GM12864 (cell line): ENCODE measurements at regions not wholly inside any gene's neighbourhood (a gene's known extent, or its start where the extent isn't known, plus 50 kb on each side); places are given as distances from the start of the nearest gene placed in this dataset.

Source experiments
- DNase-seq: peaks from one replicate; pipeline ENCODE4 v3.0.0-alpha.2; 2011; ENCODE audit warnings: low read depth
- H3K4me3 ChIP-seq: 2 replicates; pipeline ENCODE4 v1.5.1; 2011; ENCODE audit warnings: mild to moderate bottlenecking, low read depth, low read length, control low read depth
- CTCF ChIP-seq: IDR thresholded peaks from 2 replicates; pipeline ENCODE4 v1.5.1; 2011; ENCODE audit warnings: low read depth, mild to moderate bottlenecking, moderate library complexity, low read length, control low read depth, inconsistent platforms; ENCODE audit errors: missing control alignments

GRCh38 chr2:2921011-2921720, 456.5 kb downstream of the EIPR1 start:
- no peak for TF ChIP-seq CTCF
- no peak overlapping the region for H3K4me3 ChIP-seq
- DNase-seq, result no peak

- TF ChIP-seq CTCF, result no peak
Measured at GRCh38 chr2:2919574-2920365, 457.8 kb downstream of the EIPR1 start.

GRCh38 chr2:2919026-2919425, 458.6 kb downstream of the EIPR1 start:
- no peak for TF ChIP-seq CTCF
- no peak for DNase-seq
- no peak overlapping the region for H3K4me3 ChIP-seq

More at GRCh38 chr2:2919574-2920365, 457.8 kb downstream of the EIPR1 start:
- no peak overlapping the region for H3K4me3 ChIP-seq
- no peak for DNase-seq

GRCh38 chr2:2916621-2917020, 461.0 kb downstream of the EIPR1 start:
- DNase-seq, result no peak
- TF ChIP-seq CTCF, result no peak
- H3K4me3 ChIP-seq, result no peak overlapping the region

GRCh38 chr2:2914252-2914651, 463.4 kb downstream of the EIPR1 start:
- no peak for DNase-seq
- no peak overlapping the region for H3K4me3 ChIP-seq
- TF ChIP-seq CTCF, result no peak

- DNase-seq, result no peak
- no peak overlapping the region for H3K4me3 ChIP-seq
- TF ChIP-seq CTCF, result no peak
Measured at GRCh38 chr2:2913601-2914120, 464.0 kb downstream of the EIPR1 start.
